HL-60 (cell line): ENCODE measurements at regions not wholly inside any gene's neighbourhood (a gene's known extent, or its start where the extent isn't known, plus 50 kb on each side); places are given as distances from the start of the nearest gene placed in this dataset.
"Not testable (repeated sequence)": the region's sequence is repeated elsewhere in the genome, so short reads cannot be mapped to it uniquely, and the experiment has no call there.

Source experiments
- DNase-seq, 2 experiments: peaks; one replicate each; pipeline ENCODE4 v3.0.0-alpha.2; 2010 to 2020; ENCODE audit warnings: low read depth in 1 of 2, low spot score in 1 of 2
- H3K27ac ChIP-seq: fragments of 250-450 bp; sonication (Bioruptor Pico); replicated peaks from 2 replicates; pipeline ENCODE4 v1.5.1; 2020; ENCODE audit warnings: mild to moderate bottlenecking, moderate library complexity
- H3K27me3 ChIP-seq: fragments of 250-450 bp; sonication (Bioruptor Pico); 2 replicates; pipeline ENCODE4 v1.5.1; 2021; ENCODE audit warnings: mild to moderate bottlenecking, moderate library complexity; ENCODE audit not compliant: insufficient read depth, poor library complexity, severe bottlenecking
- H3K4me3 ChIP-seq: replicated peaks from 2 replicates; pipeline ENCODE4 v1.5.1; 2011; ENCODE audit warnings: mild to moderate bottlenecking, control low read depth, low read length; ENCODE audit not compliant: insufficient read depth
- CTCF ChIP-seq: IDR thresholded peaks from one replicate; pipeline ENCODE4 v1.5.1; 2011; ENCODE audit warnings: low read length, control low read depth, inconsistent platforms; ENCODE audit not compliant: insufficient read depth
- GABPA ChIP-seq: IDR thresholded peaks from 2 replicates; pipeline ENCODE4 v1.6.1; 2012; ENCODE audit warnings: low read depth
- POLR2AphosphoS5 ChIP-seq: IDR thresholded peaks from 2 replicates; pipeline ENCODE4 v1.6.1; 2012; ENCODE audit warnings: low read depth
- REST ChIP-seq: IDR thresholded peaks from 2 replicates; pipeline ENCODE4 v1.6.1; 2012; ENCODE audit warnings: low read depth; ENCODE audit not compliant: insufficient replicate concordance
- SPI1 ChIP-seq: IDR thresholded peaks from 2 replicates; pipeline ENCODE4 v1.6.1; 2012; ENCODE audit warnings: low read depth, mild to moderate bottlenecking, borderline replicate concordance

GRCh38 chr12:67716817-67717216 is 68.3 kb downstream of the DYRK2 start:
- no peak overlapping the region for H3K27ac ChIP-seq
- no peaks in the 10 kb centered on the region for H3K27me3 ChIP-seq
- H3K4me3 ChIP-seq, result no peak overlapping the region
- no peak for DNase-seq
- TF ChIP-seq SPI1, result no peak
- no peak for TF ChIP-seq REST
- TF ChIP-seq CTCF, result no peak
- no peak for TF ChIP-seq POLR2AphosphoS5
- no peak for TF ChIP-seq GABPA

GRCh38 chr12:67719303-67719702 is 70.8 kb downstream of the DYRK2 start:
- not testable (repeated sequence) for H3K27ac ChIP-seq, H3K4me3 ChIP-seq, DNase-seq, H3K27me3 ChIP-seq

- Histone ChIP-seq H3K27me3 (no peaks in the 10 kb centered on the region), H3K27ac (no peak overlapping the region), H3K4me3 (no peak overlapping the region)
- DNase-seq, result no peak
- TF ChIP-seq POLR2AphosphoS5 (no peak), SPI1 (no peak), CTCF (no peak), GABPA (no peak), REST (no peak)
Measured at GRCh38 chr12:67720351-67720856, 71.9 kb downstream of the DYRK2 start.

- H3K27ac ChIP-seq, result no peak overlapping the region
- no peak overlapping the region for H3K4me3 ChIP-seq
- no peak for DNase-seq
- H3K27me3 ChIP-seq, result no peaks in the 10 kb centered on the region
- TF ChIP-seq POLR2AphosphoS5, result no peak
- TF ChIP-seq CTCF, result no peak
- TF ChIP-seq REST, result no peak
- no peak for TF ChIP-seq SPI1
- TF ChIP-seq GABPA, result no peak
Measured at GRCh38 chr12:67721248-67721647, 72.7 kb downstream of the DYRK2 start.
